Body of pancreas (tissue), 4 donors: ENCODE measurements at regions not wholly inside any gene's neighbourhood (a gene's known extent, or its start where the extent isn't known, plus 50 kb on each side); places are given as distances from the start of the nearest gene placed in this dataset.
"Not testable (repeated sequence)": the region's sequence is repeated elsewhere in the genome, so short reads cannot be mapped to it uniquely, and the experiment has no call there.

Experiments
- CTCF ChIP-seq, 7 experiments: fragments of 450-650 bp in 4 of 7; fragments of 200-600 bp in 3 of 7; sonication (generic) in 3 of 7; IDR thresholded peaks; one replicate each; pipeline ENCODE4 v1.5.1; 2016 to 2019; ENCODE audit warnings: antibody characterized with exemption in 7 of 7
- POLR2A ChIP-seq, 3 donors: fragments of 450-650 bp; IDR thresholded peaks; one replicate each; pipeline ENCODE4 v1.6.1; 2016; ENCODE audit warnings: antibody characterized with exemption in 3 of 3, mild to moderate bottlenecking in 2 of 3

- TF ChIP-seq CTCF, POLR2A (IDR thresholded peaks at IDR 0.05): not testable (repeated sequence)
Measured at GRCh38 chr11:98763446-98763845, 257.3 kb upstream of the CNTN5 start.
